Ishikawa (cell line): ENCODE measurements at regions not wholly inside any gene's neighbourhood (a gene's known extent, or its start where the extent isn't known, plus 50 kb on each side); places are given as distances from the start of the nearest gene placed in this dataset.
A peak's percentile ranks its signal among the peaks of the same experiment; 100 is the strongest.

Source experiments
- CEBPB ChIP-seq: IDR thresholded peaks from 2 replicates; pipeline ENCODE4 v1.6.1; 2012
- CREB1 ChIP-seq: IDR thresholded peaks from 2 replicates; pipeline ENCODE4 v1.6.1; 2012; ENCODE audit warnings: low read depth
- EGR1 ChIP-seq: IDR thresholded peaks from 2 replicates; pipeline ENCODE4 v1.6.1; 2012
- EP300 ChIP-seq: IDR thresholded peaks from 2 replicates; pipeline ENCODE4 v1.6.1; 2012; ENCODE audit warnings: borderline replicate concordance
- FOXM1 ChIP-seq: IDR thresholded peaks from 2 replicates; pipeline ENCODE4 v1.6.1; 2012; ENCODE audit warnings: low read depth, borderline replicate concordance
- NFIC ChIP-seq: IDR thresholded peaks from 2 replicates; pipeline ENCODE4 v1.6.1; 2012
- RAD21 ChIP-seq: IDR thresholded peaks from 2 replicates; pipeline ENCODE4 v1.6.1; 2012; ENCODE audit warnings: low read depth
- TAF1 ChIP-seq: IDR thresholded peaks from 2 replicates; pipeline ENCODE4 v1.6.1; 2012; ENCODE audit warnings: low read depth, mild to moderate bottlenecking
- TCF12 ChIP-seq: IDR thresholded peaks from 2 replicates; pipeline ENCODE4 v1.6.1; 2012; ENCODE audit warnings: low read depth
- TEAD4 ChIP-seq: IDR thresholded peaks from 2 replicates; pipeline ENCODE4 v1.6.1; 2012
- YY1 ChIP-seq: IDR thresholded peaks from 2 replicates; pipeline ENCODE4 v1.6.1; 2012; ENCODE audit warnings: low read depth
- ZBTB7A ChIP-seq: IDR thresholded peaks from 2 replicates; pipeline ENCODE4 v1.6.1; 2012; ENCODE audit warnings: low read depth
- TF ChIP-seq, protein P1 (sequence below): IDR thresholded peaks from 2 replicates; pipeline ENCODE4 v1.6.1; 2012
- TF ChIP-seq, protein P2 (sequence below): IDR thresholded peaks from 2 replicates; pipeline ENCODE4 v1.6.1; 2012
- TF ChIP-seq, protein P3 (sequence below): IDR thresholded peaks from 2 replicates; pipeline ENCODE4 v1.6.1; 2012; ENCODE audit warnings: low read depth, mild to moderate bottlenecking

DNA sequence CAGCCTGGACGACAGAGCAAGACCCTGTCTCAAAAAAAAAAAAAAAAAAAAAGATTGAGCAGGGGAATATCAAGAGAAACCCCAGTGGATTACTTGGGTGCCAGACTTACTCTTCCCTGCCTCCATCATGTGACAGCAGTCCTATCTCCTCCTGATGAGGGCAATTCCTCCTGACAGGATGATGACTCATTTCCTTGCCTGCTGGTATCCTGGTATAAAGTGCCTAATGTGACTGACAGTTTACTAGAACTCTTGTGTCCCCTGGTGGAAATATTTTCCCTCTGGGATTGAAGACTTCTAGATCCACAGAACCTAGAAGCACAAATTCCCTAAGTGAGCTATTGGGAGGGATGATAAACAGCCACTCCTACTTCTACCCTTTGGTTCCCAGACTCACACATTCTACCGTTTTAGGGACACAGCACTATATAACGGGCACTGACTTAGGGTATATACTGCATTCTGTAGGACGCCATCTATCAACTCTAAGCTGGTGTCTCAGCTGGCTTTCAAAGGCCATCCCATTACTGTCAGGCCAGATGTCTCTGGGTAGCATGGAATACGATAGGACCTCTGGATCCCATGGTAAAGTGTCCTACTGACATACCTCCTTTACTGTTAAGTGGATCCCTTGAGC is 114.6 kb upstream of the MED13 start:
- TF ChIP-seq TCF12 = no peak
- TF ChIP-seq ZBTB7A = no peak
- TF ChIP-seq, protein P1, sequence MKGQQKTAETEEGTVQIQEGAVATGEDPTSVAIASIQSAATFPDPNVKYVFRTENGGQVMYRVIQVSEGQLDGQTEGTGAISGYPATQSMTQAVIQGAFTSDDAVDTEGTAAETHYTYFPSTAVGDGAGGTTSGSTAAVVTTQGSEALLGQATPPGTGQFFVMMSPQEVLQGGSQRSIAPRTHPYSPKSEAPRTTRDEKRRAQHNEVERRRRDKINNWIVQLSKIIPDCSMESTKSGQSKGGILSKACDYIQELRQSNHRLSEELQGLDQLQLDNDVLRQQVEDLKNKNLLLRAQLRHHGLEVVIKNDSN = 0 out of 2 replicates have a peak, but pooled peaks have one; percentile 14
- TF ChIP-seq CREB1 = no peak
- TF ChIP-seq TAF1 = no peak
- TF ChIP-seq, protein P2, sequence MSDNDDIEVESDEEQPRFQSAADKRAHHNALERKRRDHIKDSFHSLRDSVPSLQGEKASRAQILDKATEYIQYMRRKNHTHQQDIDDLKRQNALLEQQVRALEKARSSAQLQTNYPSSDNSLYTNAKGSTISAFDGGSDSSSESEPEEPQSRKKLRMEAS = no peak
- TF ChIP-seq RAD21 = peak; percentile 31; the same call in 1 of the 2 replicates
- TF ChIP-seq, protein P3, sequence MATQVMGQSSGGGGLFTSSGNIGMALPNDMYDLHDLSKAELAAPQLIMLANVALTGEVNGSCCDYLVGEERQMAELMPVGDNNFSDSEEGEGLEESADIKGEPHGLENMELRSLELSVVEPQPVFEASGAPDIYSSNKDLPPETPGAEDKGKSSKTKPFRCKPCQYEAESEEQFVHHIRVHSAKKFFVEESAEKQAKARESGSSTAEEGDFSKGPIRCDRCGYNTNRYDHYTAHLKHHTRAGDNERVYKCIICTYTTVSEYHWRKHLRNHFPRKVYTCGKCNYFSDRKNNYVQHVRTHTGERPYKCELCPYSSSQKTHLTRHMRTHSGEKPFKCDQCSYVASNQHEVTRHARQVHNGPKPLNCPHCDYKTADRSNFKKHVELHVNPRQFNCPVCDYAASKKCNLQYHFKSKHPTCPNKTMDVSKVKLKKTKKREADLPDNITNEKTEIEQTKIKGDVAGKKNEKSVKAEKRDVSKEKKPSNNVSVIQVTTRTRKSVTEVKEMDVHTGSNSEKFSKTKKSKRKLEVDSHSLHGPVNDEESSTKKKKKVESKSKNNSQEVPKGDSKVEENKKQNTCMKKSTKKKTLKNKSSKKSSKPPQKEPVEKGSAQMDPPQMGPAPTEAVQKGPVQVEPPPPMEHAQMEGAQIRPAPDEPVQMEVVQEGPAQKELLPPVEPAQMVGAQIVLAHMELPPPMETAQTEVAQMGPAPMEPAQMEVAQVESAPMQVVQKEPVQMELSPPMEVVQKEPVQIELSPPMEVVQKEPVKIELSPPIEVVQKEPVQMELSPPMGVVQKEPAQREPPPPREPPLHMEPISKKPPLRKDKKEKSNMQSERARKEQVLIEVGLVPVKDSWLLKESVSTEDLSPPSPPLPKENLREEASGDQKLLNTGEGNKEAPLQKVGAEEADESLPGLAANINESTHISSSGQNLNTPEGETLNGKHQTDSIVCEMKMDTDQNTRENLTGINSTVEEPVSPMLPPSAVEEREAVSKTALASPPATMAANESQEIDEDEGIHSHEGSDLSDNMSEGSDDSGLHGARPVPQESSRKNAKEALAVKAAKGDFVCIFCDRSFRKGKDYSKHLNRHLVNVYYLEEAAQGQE = no peak
- TF ChIP-seq CEBPB = no peak

DNA sequence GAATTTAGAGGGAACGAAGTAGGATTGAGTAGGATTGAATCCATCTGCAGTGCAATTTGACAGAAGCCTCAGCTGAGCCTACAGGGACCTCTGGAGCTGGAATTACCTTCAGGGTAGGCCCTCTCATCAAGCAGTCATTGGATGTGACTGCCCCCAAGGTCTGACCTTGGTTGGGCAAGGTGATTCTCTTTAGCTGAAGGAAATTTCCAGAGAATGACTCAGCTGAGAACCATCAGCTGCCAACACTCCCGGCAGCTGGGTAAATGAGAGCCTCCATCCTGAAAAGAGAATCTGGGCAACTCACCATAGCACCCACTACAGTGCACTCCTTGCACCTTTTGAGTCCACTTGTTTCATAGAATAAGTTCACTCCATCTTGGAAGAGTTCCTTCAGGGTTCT is 113.5 kb upstream of the MED13 start:
- TF ChIP-seq ZBTB7A (no peak), TAF1 (no peak), CEBPB (no peak), TCF12 (no peak), YY1 (no peak), NFIC (no peak), CREB1 (no peak), TEAD4 (no peak)
- TF ChIP-seq, protein P1 = no peak
- TF ChIP-seq, protein P3 = no peak

DNA sequence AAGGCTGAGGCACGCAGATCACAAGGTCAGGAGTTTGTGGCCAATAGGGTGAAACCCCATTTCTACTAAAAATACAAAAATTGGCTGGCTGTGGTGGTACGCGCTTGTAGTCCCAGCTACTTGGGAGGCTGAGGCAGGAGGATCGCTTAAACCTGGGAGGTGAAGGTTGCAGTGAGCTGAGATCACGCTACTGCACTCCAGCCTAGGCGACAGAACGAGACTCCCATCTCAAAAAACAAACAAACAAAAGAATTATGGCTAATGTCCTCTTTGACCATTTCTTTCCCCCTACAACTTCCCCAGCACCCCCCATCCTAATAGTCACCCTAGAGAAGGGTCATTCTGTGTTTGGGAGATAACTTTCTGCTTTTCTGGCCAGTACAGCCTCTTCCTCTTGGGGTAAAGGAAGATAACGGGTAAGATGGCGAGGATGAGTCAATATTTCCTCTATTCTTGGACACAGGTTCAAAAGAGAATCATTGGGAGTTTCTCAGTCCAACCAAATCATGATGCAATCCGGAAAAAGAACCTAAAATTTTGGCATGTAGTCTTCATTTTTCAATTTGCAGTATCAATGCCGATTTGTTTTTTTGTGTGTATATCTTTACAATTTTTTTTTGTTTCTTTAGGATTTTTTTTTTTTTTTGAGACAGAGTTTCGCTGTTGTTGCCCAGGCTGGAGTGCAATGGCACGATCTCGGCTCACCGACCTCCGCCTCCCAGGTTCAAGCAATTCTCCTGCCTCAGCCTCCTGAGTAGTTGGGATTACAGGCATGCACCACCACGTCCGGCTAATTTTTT is 107.6 kb upstream of the MED13 start:
- TF ChIP-seq TAF1 (no peak), TEAD4 (no peak)

DNA sequence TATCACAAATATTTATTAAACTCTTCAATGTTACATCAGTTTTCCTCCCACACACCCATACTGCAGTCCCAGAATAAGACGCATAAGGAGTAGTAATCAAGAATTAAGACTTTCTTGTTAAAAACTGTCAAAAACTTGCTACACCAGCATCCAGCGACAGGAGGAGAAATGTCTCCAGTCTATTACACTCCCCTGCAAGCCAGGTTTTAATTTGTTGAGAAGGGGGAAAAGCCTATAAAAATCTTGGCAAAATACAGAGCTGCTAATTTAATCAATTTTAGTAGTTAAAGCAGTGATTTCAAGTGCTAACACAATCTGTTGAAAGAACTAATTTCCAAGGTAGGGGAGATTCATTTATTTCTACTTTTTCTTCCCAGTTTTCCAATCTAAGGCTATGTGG is 102.0 kb upstream of the MED13 start:
- no peak for TF ChIP-seq YY1
- no peak for TF ChIP-seq ZBTB7A
- TF ChIP-seq TCF12 = no peak
- TF ChIP-seq EP300 = no peak
- no peak for TF ChIP-seq RAD21
- no peak for TF ChIP-seq TAF1
- TF ChIP-seq, protein P3 = no peak
- no peak for TF ChIP-seq CEBPB
- TF ChIP-seq NFIC = no peak
- TF ChIP-seq CREB1 = no peak
- TF ChIP-seq EGR1 = no peak
- no peak for TF ChIP-seq TEAD4
- no peak for TF ChIP-seq FOXM1
- TF ChIP-seq, protein P2 = no peak
- TF ChIP-seq, protein P1 = no peak
